OCI-LY7 (cell line): ENCODE measurements at regions not wholly inside any gene's neighbourhood (a gene's known extent, or its start where the extent isn't known, plus 50 kb on each side); places are given as distances from the start of the nearest gene placed in this dataset.
A peak's percentile ranks its signal among the peaks of the same experiment; 100 is the strongest.

ENCODE experiments used
- BruUV-seq: library from RNA; stranded (reverse); fragments of 400-500 nt; replicated peaks from 2 replicates; lab custom pipeline; 2021; lab: Mats Ljungman, UMichigan
- CTCF ChIA-PET: fragments of 300-600 bp; sonication (Branson Sonifier 250); formaldehyde crosslinking; loops from one replicate; lab custom pipeline; 2022; ENCODE audit warnings: antibody characterized with exemption; ENCODE audit not compliant: unreplicated experiment; lab: Charles Lee
- POLR2A ChIA-PET: fragments of 300-600 bp; sonication (Branson Sonifier 250); formaldehyde crosslinking; loops from one replicate; lab custom pipeline; 2022; ENCODE audit warnings: antibody characterized with exemption; lab: Charles Lee
- DNase-seq: peaks from one replicate; pipeline ENCODE4 v3.0.0-alpha.2; 2015; ENCODE audit warnings: low spot score
- H2AFZ ChIP-seq: fragments of 200-600 bp; sonication (generic), shearing (Covaris generic); 2 replicates; pipeline ENCODE4 v1.6.1; 2014; ENCODE audit warnings: mild to moderate bottlenecking, antibody characterized with exemption, low read length, moderate library complexity
- H3K27ac ChIP-seq: fragments of 200-600 bp; sonication (generic); 2 replicates; pipeline ENCODE4 v1.5.1; 2014; ENCODE audit warnings: mixed run types, low read depth, mild to moderate bottlenecking, moderate library complexity, low read length, inconsistent platforms; ENCODE audit not compliant: poor library complexity, severe bottlenecking
- H3K36me3 ChIP-seq: fragments of 200-600 bp; sonication (generic); 2 replicates; pipeline ENCODE4 v1.6.1; 2014; ENCODE audit warnings: mild to moderate bottlenecking, antibody characterized with exemption, low read length, moderate library complexity, mixed read lengths; ENCODE audit not compliant: insufficient read depth
- H3K4me1 ChIP-seq: fragments of 200-600 bp; sonication (generic); 2 replicates; pipeline ENCODE4 v1.5.1; 2014; ENCODE audit warnings: mild to moderate bottlenecking, low read length; ENCODE audit not compliant: insufficient read depth, poor library complexity, severe bottlenecking
- H3K4me2 ChIP-seq: fragments of 200-600 bp; sonication (generic); 2 replicates; pipeline ENCODE4 v1.6.1; 2014; ENCODE audit warnings: mild to moderate bottlenecking, low read length
- H3K4me3 ChIP-seq: fragments of 200-600 bp; sonication (generic); 2 replicates; pipeline ENCODE4 v1.5.1; 2014; ENCODE audit warnings: mild to moderate bottlenecking, low read depth, low read length; ENCODE audit not compliant: poor library complexity, severe bottlenecking
- H3K79me2 ChIP-seq: fragments of 200-600 bp; sonication (generic); 2 replicates; pipeline ENCODE4 v1.6.1; 2016; ENCODE audit warnings: low read depth, mild to moderate bottlenecking, low read length, moderate library complexity, mixed read lengths; ENCODE audit not compliant: insufficient read depth
- H3K9me2 ChIP-seq: fragments of 200-600 bp; sonication (generic); 2 replicates; pipeline ENCODE4 v1.6.1; 2016; ENCODE audit warnings: mild to moderate bottlenecking, low read length, mixed read lengths; ENCODE audit not compliant: insufficient read depth
- H3K9me3 ChIP-seq: fragments of 200-600 bp; sonication (generic); 2 replicates; pipeline ENCODE4 v1.6.1; 2014; ENCODE audit warnings: mild to moderate bottlenecking, mixed run types, low read length, mixed read lengths
- H4K20me1 ChIP-seq: fragments of 200-600 bp; sonication (generic); 2 replicates; pipeline ENCODE4 v1.6.1; 2014; ENCODE audit warnings: mild to moderate bottlenecking, antibody characterized with exemption, low read length, moderate library complexity, mixed read lengths; ENCODE audit not compliant: insufficient read depth
- CTCF ChIP-seq: fragments of 200-600 bp; sonication (generic); conservative IDR thresholded peaks from 2 replicates; pipeline ENCODE4 v1.5.1; 2014; ENCODE audit warnings: mild to moderate bottlenecking, antibody characterized with exemption, low read length, moderate library complexity, mixed read lengths
- EZH2phosphoT487 ChIP-seq: fragments of 200-600 bp; sonication (generic); IDR thresholded peaks from 2 replicates; pipeline ENCODE4 v1.6.1; 2018; ENCODE audit warnings: low read depth, borderline replicate concordance, mild to moderate bottlenecking, mixed run types, antibody characterized with exemption, low read length, moderate library complexity, mixed read lengths
- intact Hi-C: fragments of 100-400 bp; cut with micrococcal nuclease; formaldehyde crosslinking; loops from one replicate; pipeline ENCODE4 v1.10.0; 2022; ENCODE audit not compliant: unreplicated experiment

DNA sequence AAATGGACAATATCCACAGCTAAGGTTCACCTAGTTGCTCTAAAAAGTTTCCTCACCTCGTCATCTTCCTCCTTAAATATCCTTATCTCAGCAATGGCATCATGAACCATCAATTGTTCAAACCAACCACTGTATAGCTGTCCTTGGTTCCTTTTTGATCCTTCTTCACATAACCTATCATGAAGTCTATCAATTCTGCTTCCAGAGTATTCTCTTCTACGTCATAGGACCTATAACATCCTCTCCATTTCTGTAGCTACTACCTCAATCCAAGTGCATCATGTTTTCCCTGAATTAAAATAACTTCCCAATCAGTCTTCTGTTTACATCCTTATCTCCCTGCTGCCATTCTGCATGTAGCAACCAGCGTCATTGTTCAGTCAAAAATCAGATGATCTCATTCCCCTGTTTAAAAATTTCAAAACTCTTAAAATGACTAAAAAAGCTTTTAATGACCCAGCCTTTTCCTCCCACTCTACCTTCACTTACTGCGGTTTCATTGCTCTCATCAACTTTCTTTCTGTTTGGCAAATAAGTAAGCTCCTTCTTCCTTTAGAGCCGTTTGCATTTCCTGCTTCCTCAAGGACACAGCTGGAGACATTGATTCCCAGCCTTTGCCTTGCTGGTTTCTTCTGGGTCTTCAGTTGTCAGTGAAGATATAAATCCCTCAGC, 223.9 kb upstream of the MIR17HG start:
- no peak for TF ChIP-seq EZH2phosphoT487
- TF ChIP-seq CTCF: no peak
- Histone ChIP-seq H3K4me2 (no peak overlapping the region), H3K9me3 (no peaks in the 10 kb centered on the region), H3K4me3 (no peak overlapping the region), H3K79me2 (no peaks in the 10 kb centered on the region), H3K27ac (no peak overlapping the region), H3K9me2 (no peaks in the 10 kb centered on the region), H2AFZ (peak overlapping the region; percentile 0; the same call in 1 of the 2 replicates), H4K20me1 (no peaks in the 10 kb centered on the region), H3K4me1 (no peaks in the 10 kb centered on the region), H3K36me3 (no peaks in the 10 kb centered on the region)
- ChIA-PET POLR2A (interaction anchor here (0.6 to 3.0 kb wide), 16 partner anchors 11 to 553 kb away, joined by 3 to 15 read pairs (median 4); no protein-coding TSS in a partner anchor), CTCF (interaction anchor here (0.7 kb wide), 1 partner anchor 97 kb away, joined by 3 read pairs; no protein-coding TSS in a partner anchor)
- intact Hi-C loops: no loop called here
- BruUV-seq: no TSS peak
- no peak for DNase-seq

DNA sequence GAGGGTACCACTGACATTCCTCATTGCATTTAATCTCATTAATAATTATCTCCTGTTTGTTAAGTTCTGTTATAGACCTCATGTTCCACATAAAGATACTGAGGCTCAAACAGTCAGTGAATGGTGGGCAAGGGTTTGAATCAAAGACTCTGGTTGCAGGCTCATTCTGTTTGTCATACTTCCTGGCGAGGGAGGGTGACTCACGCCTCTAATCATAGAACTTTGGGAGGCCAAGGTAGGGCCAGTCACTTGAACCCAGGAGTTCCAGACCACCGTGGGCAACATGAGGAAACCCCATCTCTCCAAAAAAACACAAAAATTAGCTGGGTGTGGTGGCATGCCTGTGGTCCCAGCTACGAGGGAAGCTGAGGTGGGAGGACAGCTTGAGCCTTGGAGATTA, 220.7 kb upstream of the MIR17HG start:
- no peak for DNase-seq
- POLR2A ChIA-PET: interaction anchor here (0.9 to 1.7 kb wide), 9 partner anchors 9 to 175 kb away, joined by 3 to 7 read pairs (median 4); no protein-coding TSS in a partner anchor
- no peak overlapping the region for H3K4me2 ChIP-seq
- no peaks in the 10 kb centered on the region for H3K4me1 ChIP-seq
- no peak overlapping the region for H2AFZ ChIP-seq
- no peak overlapping the region for H3K4me3 ChIP-seq
- no TSS peak for BruUV-seq
- CTCF ChIA-PET: no interaction called here
- intact Hi-C loops: no loop called here
- no peaks in the 10 kb centered on the region for H3K9me3 ChIP-seq
- TF ChIP-seq CTCF (no peak), EZH2phosphoT487 (no peak)
- H4K20me1 ChIP-seq: no peaks in the 10 kb centered on the region
- H3K9me2 ChIP-seq: no peaks in the 10 kb centered on the region
- no peaks in the 10 kb centered on the region for H3K79me2 ChIP-seq
- no peak overlapping the region for H3K27ac ChIP-seq
- H3K36me3 ChIP-seq: no peaks in the 10 kb centered on the region

- Histone ChIP-seq H2AFZ (no peak overlapping the region), H3K4me3 (no peak overlapping the region), H4K20me1 (no peaks in the 10 kb centered on the region), H3K79me2 (no peaks in the 10 kb centered on the region), H3K4me2 (no peak overlapping the region), H3K9me3 (no peaks in the 10 kb centered on the region), H3K9me2 (no peaks in the 10 kb centered on the region), H3K27ac (no peak overlapping the region), H3K36me3 (no peaks in the 10 kb centered on the region), H3K4me1 (no peaks in the 10 kb centered on the region)
- intact Hi-C loops: no loop called here
- TF ChIP-seq CTCF: no peak
- TF ChIP-seq EZH2phosphoT487: no peak
- ChIA-PET POLR2A (interaction anchor here (0.7 to 1.7 kb wide), 13 partner anchors 9 to 1001 kb away, joined by 3 to 7 read pairs (median 4); no protein-coding TSS in a partner anchor), CTCF (interaction anchor here (0.6 kb wide), 1 partner anchor 11 kb away, joined by 3 read pairs; no protein-coding TSS in a partner anchor)
- no peak for DNase-seq
- BruUV-seq: no TSS peak
Measured at GRCh38 chr13:91127995-91128394, 219.5 kb upstream of the MIR17HG start.
